GM12878 (cell line): ENCODE measurements at regions not wholly inside any gene's neighbourhood (a gene's known extent, or its start where the extent isn't known, plus 50 kb on each side); places are given as distances from the start of the nearest gene placed in this dataset.

ENCODE experiments used
- ATAC-seq: fragments of 200-7000 bp; cut with Tn5 transposase; 3 replicates; pipeline ENCODE4 v1.9.1; 2020; ENCODE audit warnings: mild to moderate bottlenecking, moderate library complexity
- BruUV-seq: library from RNA; stranded (reverse); fragments of 400-500 nt; replicated peaks from 2 replicates; lab custom pipeline; 2021; lab: Mats Ljungman, UMichigan
- CTCF ChIA-PET: fragments of 300-600 bp; sonication (Branson Sonifier 250); formaldehyde crosslinking; extraction: SDS; loops from one replicate; lab custom pipeline; 2021; ENCODE audit warnings: inconsistent platforms; lab: Yijun Ruan, JAX
- POLR2A ChIA-PET: fragments of 350-600 bp; formaldehyde crosslinking; extraction: SDS; loops from one replicate; lab custom pipeline; 2021; ENCODE audit warnings: inconsistent platforms; lab: Charles Lee
- RAD21 ChIA-PET: fragments of 300-600 bp; sonication (Branson Sonifier 250); formaldehyde crosslinking; loops from one replicate; lab custom pipeline; 2023; ENCODE audit warnings: antibody characterized with exemption; ENCODE audit not compliant: unreplicated experiment; lab: Charles Lee
- SMC1A ChIA-PET: fragments of 300-600 bp; sonication (Branson Sonifier 250); formaldehyde crosslinking; loops from one replicate; lab custom pipeline; 2023; ENCODE audit not compliant: unreplicated experiment, uncharacterized antibody; lab: Charles Lee
- DNase-seq: peaks from one replicate; pipeline ENCODE4 v3.0.0-alpha.2; 2011; ENCODE audit warnings: low read depth, low spot score
- FAIRE-seq: peaks from 3 replicates; lab custom pipeline; 2011; peaks lifted over from hg19 to GRCh38; lab: Jason Lieb, UNC
- H2AFZ ChIP-seq: 2 replicates; pipeline ENCODE4 v1.6.0; 2011; ENCODE audit warnings: low read depth, low read length, control low read depth; ENCODE audit not compliant: control insufficient read depth
- H3K27ac ChIP-seq: 2 replicates; pipeline ENCODE4 v1.5.1; 2011; ENCODE audit warnings: control low read depth; ENCODE audit not compliant: control insufficient read depth, insufficient read depth
- H3K27me3 ChIP-seq, 2 experiments: replicated peaks in 1 of 2; 2 replicates each; pipeline versions ENCODE4 v1.6.0 to v1.6.1; 2011; ENCODE audit warnings: low read length in 1 of 2; ENCODE audit not compliant: control insufficient read depth in 2 of 2, insufficient read depth in 2 of 2
- H3K36me3 ChIP-seq, 2 experiments: 2 replicates each; pipeline ENCODE4 v1.5.1; 2011; ENCODE audit warnings: low read length in 1 of 2; ENCODE audit not compliant: control insufficient read depth in 2 of 2, insufficient read depth in 2 of 2
- H3K4me1 ChIP-seq: 2 replicates; pipeline ENCODE4 v1.6.1; 2011; ENCODE audit warnings: mild to moderate bottlenecking, low read length, moderate library complexity, mixed read lengths; ENCODE audit not compliant: control insufficient read depth, insufficient read depth
- H3K4me2 ChIP-seq: 2 replicates; pipeline ENCODE4 v1.6.0; 2011; ENCODE audit warnings: control low read depth; ENCODE audit not compliant: control insufficient read depth, insufficient read depth
- H3K4me3 ChIP-seq: fragments of 200-600 bp; sonication (generic); 2 replicates; pipeline ENCODE4 v1.5.1; 2016
- H3K79me2 ChIP-seq: 2 replicates; pipeline ENCODE4 v1.6.0; 2011; ENCODE audit warnings: low read length; ENCODE audit not compliant: control insufficient read depth, insufficient read depth
- H3K9ac ChIP-seq: 2 replicates; pipeline ENCODE4 v1.8.0; 2011; ENCODE audit warnings: low read length, control low read depth, mixed read lengths; ENCODE audit not compliant: control insufficient read depth, insufficient read depth
- H3K9me3 ChIP-seq: replicated peaks from 3 replicates; pipeline ENCODE4 v1.5.1; 2011; ENCODE audit warnings: mild to moderate bottlenecking, low read length; ENCODE audit not compliant: control insufficient read depth, insufficient read depth
- H4K20me1 ChIP-seq: 2 replicates; pipeline ENCODE4 v1.6.0; 2011; ENCODE audit not compliant: control insufficient read depth, insufficient read depth
- BMI1 ChIP-seq: fragments of 450-650 bp; IDR thresholded peaks from 2 replicates; pipeline ENCODE4 v1.6.1; 2016; ENCODE audit warnings: mild to moderate bottlenecking, moderate library complexity, borderline replicate concordance
- CREB1 ChIP-seq: IDR thresholded peaks from 2 replicates; pipeline ENCODE4 v1.6.1; 2012; ENCODE audit warnings: low read depth, mild to moderate bottlenecking, inconsistent platforms
- HDAC2 ChIP-seq: fragments of 200-600 bp; sonication (generic); IDR thresholded peaks from 2 replicates; pipeline ENCODE4 v1.6.1; 2017
- KAT2A ChIP-seq: conservative IDR thresholded peaks from 2 replicates; pipeline ENCODE4 v1.6.1; 2011; ENCODE audit warnings: low read depth, low read length; ENCODE audit not compliant: control insufficient read depth
- NFIC ChIP-seq: IDR thresholded peaks from 2 replicates; pipeline ENCODE4 v1.6.1; 2012; ENCODE audit warnings: low read depth, mild to moderate bottlenecking, inconsistent platforms, low read length, moderate library complexity
- SP1 ChIP-seq: IDR thresholded peaks from one replicate; pipeline ENCODE4 v1.6.1; 2011; ENCODE audit warnings: low read depth, low read length
- TARDBP ChIP-seq: IDR thresholded peaks from 2 replicates; pipeline ENCODE4 v1.6.1; 2016; ENCODE audit warnings: borderline replicate concordance
- WGBS: methylation state at CpG from one replicate; pipeline ENCODE4 v1.1.6; 2016; ENCODE audit warnings: low lambda C conversion rate; ENCODE audit not compliant: insufficient replicate concordance, insufficient coverage; ENCODE audit errors: missing lambda C conversion rate; 5-methylcytosine and 5-hydroxymethylcytosine counted together
- in situ Hi-C: fragments of 300-500 bp; cut with MboI; formaldehyde crosslinking; loops from 9 replicates; pipeline ENCODE4 v1.14.3; 2018; ENCODE audit warnings: mixed read lengths
- intact Hi-C: fragments of 100-400 bp; cut with micrococcal nuclease; formaldehyde crosslinking; loops from one replicate; pipeline ENCODE4 v1.14.2; 2022; ENCODE audit not compliant: unreplicated experiment
- TF ChIP-seq, protein P1 (sequence below): fragments of 450-650 bp; IDR thresholded peaks from 2 replicates; pipeline ENCODE4 v1.6.1; 2017; ENCODE audit warnings: mild to moderate bottlenecking, moderate library complexity
- TF ChIP-seq, protein P2 (sequence below): fragments of 450-650 bp; IDR thresholded peaks from 2 replicates; pipeline ENCODE4 v1.6.1; 2014; ENCODE audit warnings: mild to moderate bottlenecking

DNA sequence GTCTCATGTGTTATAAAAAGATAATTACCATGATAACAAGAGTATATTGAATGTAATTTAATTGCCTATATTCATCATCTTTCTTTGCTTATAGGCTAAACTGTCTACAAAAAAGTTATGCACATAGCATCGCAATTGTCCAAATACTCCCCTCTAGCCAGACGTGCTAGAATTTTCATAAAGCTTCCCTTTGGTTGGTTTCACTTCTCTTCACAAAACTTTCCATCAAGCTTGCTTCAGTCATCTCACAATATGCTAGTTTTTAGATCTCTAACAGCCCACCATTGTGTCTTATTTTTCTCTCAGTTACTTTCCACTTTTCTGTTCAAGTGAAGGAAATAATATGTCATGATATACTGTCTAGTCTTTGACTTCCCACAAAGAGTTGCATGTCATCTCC, 448.3 kb upstream of the SPANXN1 start:
- H3K4me1 ChIP-seq = no peaks in the 10 kb centered on the region
- ChIA-PET SMC1A (no interaction called here), RAD21 (no interaction called here), POLR2A (no interaction called here), CTCF (interaction anchor here (1.1 kb wide), 1 partner anchor 34 kb away, joined by 3 read pairs; no protein-coding TSS in a partner anchor)
- intact Hi-C loops = no loop called here
- no peaks in the 10 kb centered on the region for H3K79me2 ChIP-seq
- no peaks in the 10 kb centered on the region for H3K9me3 ChIP-seq
- H3K4me3 ChIP-seq = no peak overlapping the region
- FAIRE-seq (no peak), ATAC-seq (0 out of 3 replicates have a peak, but pooled peaks have one; percentile 35), DNase-seq (no peak)
- no TSS peak for BruUV-seq
- no peaks in the 10 kb centered on the region for H4K20me1 ChIP-seq
- TF ChIP-seq TARDBP = no peak
- H3K36me3 ChIP-seq = no peaks in the 10 kb centered on the region
- in situ Hi-C loops = no loop called here
- WGBS = 30% methylated on average over 2 of the region's 2 CpGs
- H3K27ac ChIP-seq = no peak overlapping the region
- no peaks in the 10 kb centered on the region for H3K27me3 ChIP-seq
- H2AFZ ChIP-seq = no peak overlapping the region
- H3K9ac ChIP-seq = no peak overlapping the region
- no peak overlapping the region for H3K4me2 ChIP-seq

DNA sequence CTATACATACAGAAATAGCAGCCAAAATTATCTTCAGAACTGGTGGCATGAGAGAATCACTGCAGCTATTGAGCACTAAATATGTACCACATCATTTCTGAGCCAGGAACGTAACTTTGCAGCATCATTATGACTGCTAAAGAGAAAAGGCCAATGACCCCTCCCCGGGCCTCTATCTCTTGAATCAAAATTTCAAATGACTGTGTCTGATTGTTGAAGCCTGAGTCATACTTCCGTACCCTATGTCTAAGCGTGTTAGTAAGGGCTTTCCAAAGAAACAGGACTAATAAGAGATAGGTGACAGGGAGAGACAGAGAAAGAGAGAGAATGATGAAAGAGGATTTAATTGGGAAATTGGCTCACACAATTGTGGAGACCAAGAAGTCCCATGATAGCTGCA, 445.5 kb upstream of the SPANXN1 start:
- no peaks in the 10 kb centered on the region for H4K20me1 ChIP-seq
- H3K4me3 ChIP-seq = no peak overlapping the region
- no peak overlapping the region for H2AFZ ChIP-seq
- intact Hi-C loops = no loop called here
- H3K9ac ChIP-seq = no peak overlapping the region
- no peaks in the 10 kb centered on the region for H3K27me3 ChIP-seq
- 19% methylated on average over 4 of the region's 4 CpGs for WGBS
- H3K4me1 ChIP-seq = no peaks in the 10 kb centered on the region
- ChIA-PET SMC1A (no interaction called here), POLR2A (no interaction called here), RAD21 (no interaction called here)
- H3K9me3 ChIP-seq = no peaks in the 10 kb centered on the region
- no peaks in the 10 kb centered on the region for H3K79me2 ChIP-seq
- no peak for ATAC-seq
- TF ChIP-seq, protein P1, sequence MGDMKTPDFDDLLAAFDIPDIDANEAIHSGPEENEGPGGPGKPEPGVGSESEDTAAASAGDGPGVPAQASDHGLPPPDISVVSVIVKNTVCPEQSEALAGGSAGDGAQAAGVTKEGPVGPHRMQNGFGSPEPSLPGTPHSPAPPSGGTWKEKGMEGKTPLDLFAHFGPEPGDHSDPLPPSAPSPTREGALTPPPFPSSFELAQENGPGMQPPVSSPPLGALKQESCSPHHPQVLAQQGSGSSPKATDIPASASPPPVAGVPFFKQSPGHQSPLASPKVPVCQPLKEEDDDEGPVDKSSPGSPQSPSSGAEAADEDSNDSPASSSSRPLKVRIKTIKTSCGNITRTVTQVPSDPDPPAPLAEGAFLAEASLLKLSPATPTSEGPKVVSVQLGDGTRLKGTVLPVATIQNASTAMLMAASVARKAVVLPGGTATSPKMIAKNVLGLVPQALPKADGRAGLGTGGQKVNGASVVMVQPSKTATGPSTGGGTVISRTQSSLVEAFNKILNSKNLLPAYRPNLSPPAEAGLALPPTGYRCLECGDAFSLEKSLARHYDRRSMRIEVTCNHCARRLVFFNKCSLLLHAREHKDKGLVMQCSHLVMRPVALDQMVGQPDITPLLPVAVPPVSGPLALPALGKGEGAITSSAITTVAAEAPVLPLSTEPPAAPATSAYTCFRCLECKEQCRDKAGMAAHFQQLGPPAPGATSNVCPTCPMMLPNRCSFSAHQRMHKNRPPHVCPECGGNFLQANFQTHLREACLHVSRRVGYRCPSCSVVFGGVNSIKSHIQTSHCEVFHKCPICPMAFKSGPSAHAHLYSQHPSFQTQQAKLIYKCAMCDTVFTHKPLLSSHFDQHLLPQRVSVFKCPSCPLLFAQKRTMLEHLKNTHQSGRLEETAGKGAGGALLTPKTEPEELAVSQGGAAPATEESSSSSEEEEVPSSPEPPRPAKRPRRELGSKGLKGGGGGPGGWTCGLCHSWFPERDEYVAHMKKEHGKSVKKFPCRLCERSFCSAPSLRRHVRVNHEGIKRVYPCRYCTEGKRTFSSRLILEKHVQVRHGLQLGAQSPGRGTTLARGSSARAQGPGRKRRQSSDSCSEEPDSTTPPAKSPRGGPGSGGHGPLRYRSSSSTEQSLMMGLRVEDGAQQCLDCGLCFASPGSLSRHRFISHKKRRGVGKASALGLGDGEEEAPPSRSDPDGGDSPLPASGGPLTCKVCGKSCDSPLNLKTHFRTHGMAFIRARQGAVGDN = no peak
- TF ChIP-seq NFIC (no peak), BMI1 (no peak), HDAC2 (no peak), CREB1 (no peak), KAT2A (no peak), SP1 (no peak)
- TF ChIP-seq, protein P2, sequence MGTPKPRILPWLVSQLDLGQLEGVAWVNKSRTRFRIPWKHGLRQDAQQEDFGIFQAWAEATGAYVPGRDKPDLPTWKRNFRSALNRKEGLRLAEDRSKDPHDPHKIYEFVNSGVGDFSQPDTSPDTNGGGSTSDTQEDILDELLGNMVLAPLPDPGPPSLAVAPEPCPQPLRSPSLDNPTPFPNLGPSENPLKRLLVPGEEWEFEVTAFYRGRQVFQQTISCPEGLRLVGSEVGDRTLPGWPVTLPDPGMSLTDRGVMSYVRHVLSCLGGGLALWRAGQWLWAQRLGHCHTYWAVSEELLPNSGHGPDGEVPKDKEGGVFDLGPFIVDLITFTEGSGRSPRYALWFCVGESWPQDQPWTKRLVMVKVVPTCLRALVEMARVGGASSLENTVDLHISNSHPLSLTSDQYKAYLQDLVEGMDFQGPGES = no peak
- TF ChIP-seq, all 136 proteins: peak for 0
- FAIRE-seq (no peak), DNase-seq (no peak)
- no TSS peak for BruUV-seq
- Histone ChIP-seq H3K36me3 (no peaks in the 10 kb centered on the region), H3K27ac (no peak overlapping the region), H3K4me2 (no peak overlapping the region)
- CTCF ChIA-PET = no interaction called here
- in situ Hi-C loops = no loop called here
